ENCODE measurements at regions not wholly inside any gene's neighbourhood (a gene's known extent, or its start where the extent isn't known, plus 50 kb on each side); places are given as distances from the start of the nearest gene placed in this dataset.

DNA sequence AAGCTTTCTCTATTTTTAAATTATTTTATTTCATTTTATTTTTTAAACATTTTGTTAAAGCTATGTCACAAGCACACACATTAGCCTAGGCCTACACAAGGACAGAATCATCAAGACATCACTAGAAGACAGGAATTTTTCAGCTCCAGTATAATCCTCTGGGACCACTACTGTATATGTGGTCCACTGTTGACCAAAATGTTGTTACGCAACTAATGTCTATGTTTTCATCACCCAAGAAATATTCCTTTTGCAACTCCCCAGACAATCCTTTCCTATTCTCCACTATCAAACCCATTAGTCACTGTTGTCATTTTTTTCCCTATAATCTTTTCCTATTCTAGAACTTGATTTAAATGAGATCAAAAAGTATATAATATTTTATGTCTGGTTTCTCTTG is 2371.7 kb upstream of the C9orf72 start:
- no peak for DNase-seq
- peaks cover 0 to 4% (median 0%) of the 10 kb centered on the region in 12 donors for H3K9me3 ChIP-seq
- H3K36me3 ChIP-seq: no peaks in the 10 kb centered on the region
- H3K27me3 ChIP-seq: no peaks in the 10 kb centered on the region
- H3K27ac ChIP-seq: no peak overlapping the region
- ATAC-seq: no peak
- H3K4me1 ChIP-seq: no peaks in the 10 kb centered on the region
- 70 to 96% (median 84%) methylated on average over 1 of the region's 1 CpG for WGBS, 4 donors
- no peak overlapping the region for H3K4me3 ChIP-seq
- intact Hi-C loops (cut with DNase I): no loop called here
- TF ChIP-seq POLR2A (IDR thresholded peaks at IDR 0.05) (no peak), CTCF (IDR thresholded peaks at IDR 0.05) (no peak)

DNA sequence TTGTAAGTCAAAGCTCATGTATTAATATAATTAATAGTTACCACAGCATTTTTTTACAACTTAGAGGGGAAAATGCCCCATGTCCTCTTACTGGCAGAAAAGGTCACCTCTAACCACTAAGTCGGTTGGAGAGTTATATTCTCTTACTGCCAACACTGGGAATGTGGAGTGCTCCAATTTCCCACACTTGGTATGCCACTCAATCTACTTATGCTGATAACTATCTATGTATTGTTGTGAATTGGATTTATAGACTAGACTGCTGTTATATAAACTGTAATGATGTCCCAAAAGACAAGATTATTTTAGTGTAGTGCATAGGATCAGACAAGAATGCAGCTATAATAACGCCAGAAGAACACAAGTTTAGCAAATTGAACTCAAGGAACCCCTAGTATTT is 2385.2 kb upstream of the C9orf72 start:
- Histone ChIP-seq H3K4me3 (no peak overlapping the region), H3K27me3 (no peaks in the 10 kb centered on the region), H3K36me3 (no peaks in the 10 kb centered on the region), H3K4me1 (no peaks in the 10 kb centered on the region), H3K9me3 (no peaks in the 10 kb centered on the region), H3K27ac (no peak overlapping the region)
- intact Hi-C loops (cut with DNase I): no loop called here
- DNase-seq: no peak
- no peak for TF ChIP-seq POLR2A (IDR thresholded peaks at IDR 0.05)
- TF ChIP-seq CTCF (IDR thresholded peaks at IDR 0.05): no peak
- WGBS, 4 donors: 51 to 68% (median 61%) methylated on average over 2 of the region's 2 CpGs
- ATAC-seq: no peak

DNA sequence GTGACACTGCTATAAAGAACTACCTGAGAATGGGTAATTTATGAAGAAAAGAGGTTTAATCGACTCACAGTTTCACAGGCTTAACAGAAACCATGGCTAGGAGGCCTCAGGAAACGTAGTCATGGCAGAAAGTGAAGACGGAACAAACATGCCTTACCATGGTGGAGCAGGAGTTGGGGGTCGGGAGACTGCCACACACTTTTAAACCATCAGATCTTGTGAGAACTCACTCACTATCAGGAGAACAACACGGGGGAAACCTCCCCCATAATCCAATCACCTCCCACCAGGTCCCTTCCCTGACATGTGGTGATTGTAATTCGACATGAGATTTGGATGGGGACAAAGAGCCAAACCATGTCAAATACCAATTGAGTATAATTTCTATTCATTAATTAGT is 2392.6 kb upstream of the C9orf72 start:
- DNase-seq: no peak
- intact Hi-C loops (cut with DNase I): no loop called here
- Histone ChIP-seq H3K27me3 (no peaks in the 10 kb centered on the region), H3K9me3 (no peaks in the 10 kb centered on the region), H3K4me1 (no peaks in the 10 kb centered on the region), H3K36me3 (no peaks in the 10 kb centered on the region), H3K4me3 (no peak overlapping the region), H3K27ac (no peak overlapping the region)
- WGBS, 4 donors: 51 to 61% (median 57%) methylated on average over 6 of the region's 6 CpGs
- no peak for ATAC-seq
- TF ChIP-seq CTCF (IDR thresholded peaks at IDR 0.05): no peak
- TF ChIP-seq POLR2A (IDR thresholded peaks at IDR 0.05): no peak

- DNase-seq (no peak), ATAC-seq (no peak)
- TF ChIP-seq CTCF (IDR thresholded peaks at IDR 0.05) (no peak), POLR2A (IDR thresholded peaks at IDR 0.05) (no peak)
- H3K27ac ChIP-seq: no peak overlapping the region
- H3K4me1 ChIP-seq: no peaks in the 10 kb centered on the region
- intact Hi-C loops (cut with DNase I): no loop called here
- H3K36me3 ChIP-seq: no peaks in the 10 kb centered on the region
- no peak overlapping the region for H3K4me3 ChIP-seq
- no peaks in the 10 kb centered on the region for H3K9me3 ChIP-seq
- H3K27me3 ChIP-seq: no peaks in the 10 kb centered on the region
- WGBS, 4 donors: 29 to 42% (median 38%) methylated on average over 2 of the region's 2 CpGs
These were observed 2393.0 kb upstream of the C9orf72 start for GRCh38 chr9:29966247-29966646.
